ENCODE measurements at regions not wholly inside any gene's neighbourhood (a gene's known extent, or its start where the extent isn't known, plus 50 kb on each side); places are given as distances from the start of the nearest gene placed in this dataset.

GRCh38 chr14:106840991-106841390, 1314.6 kb downstream of the TMEM121 start:
- no peak for TF ChIP-seq POLR2A (IDR thresholded peaks at IDR 0.05; ENCODE audit: low read depth, low read length)
- FAIRE-seq (no peak), DNase-seq (ENCODE audit: insufficient read length, low spot score) (no peak)

GRCh38 chr14:106841701-106842100, 1315.3 kb downstream of the TMEM121 start:
- no peak for DNase-seq (ENCODE audit: insufficient read length, low spot score)
- no peak for FAIRE-seq
- TF ChIP-seq POLR2A (IDR thresholded peaks at IDR 0.05; ENCODE audit: low read depth, low read length), result no peak

- FAIRE-seq (no peak), DNase-seq (ENCODE audit: insufficient read length, low spot score) (no peak)
- TF ChIP-seq POLR2A (IDR thresholded peaks at IDR 0.05; ENCODE audit: low read depth, low read length), result no peak
Measured at GRCh38 chr14:106842687-106843086, 1316.3 kb downstream of the TMEM121 start.

GRCh38 chr14:106843386-106843785, 1317.0 kb downstream of the TMEM121 start:
- TF ChIP-seq POLR2A (IDR thresholded peaks at IDR 0.05; ENCODE audit: low read depth, low read length), result no peak
- no peak for FAIRE-seq
- no peak for DNase-seq (ENCODE audit: insufficient read length, low spot score)

GRCh38 chr14:106843951-106844483, 1317.6 kb downstream of the TMEM121 start:
- TF ChIP-seq POLR2A (IDR thresholded peaks at IDR 0.05; ENCODE audit: low read depth, low read length), result no peak
- FAIRE-seq (no peak), DNase-seq (ENCODE audit: insufficient read length, low spot score) (no peak)

GRCh38 chr14:106844608-106845285, 1318.4 kb downstream of the TMEM121 start:
- DNase-seq (ENCODE audit: insufficient read length, low spot score) (no peak), FAIRE-seq (no peak)
- TF ChIP-seq POLR2A (IDR thresholded peaks at IDR 0.05; ENCODE audit: low read depth, low read length), result no peak

GRCh38 chr14:106845286-106846087, 1319.1 kb downstream of the TMEM121 start:
- FAIRE-seq (no peak), DNase-seq (ENCODE audit: insufficient read length, low spot score) (no peak)
- TF ChIP-seq POLR2A (IDR thresholded peaks at IDR 0.05; ENCODE audit: low read depth, low read length), result no peak

GRCh38 chr14:106846218-106846617, 1319.8 kb downstream of the TMEM121 start:
- no peak for TF ChIP-seq POLR2A (IDR thresholded peaks at IDR 0.05; ENCODE audit: low read depth, low read length)
- no peak for DNase-seq (ENCODE audit: insufficient read length, low spot score)
- FAIRE-seq, result no peak

GRCh38 chr14:106848330-106849121, 1322.1 kb downstream of the TMEM121 start:
- no peak for TF ChIP-seq POLR2A (IDR thresholded peaks at IDR 0.05; ENCODE audit: low read depth, low read length)
- no peak for FAIRE-seq
- no peak for DNase-seq (ENCODE audit: insufficient read length, low spot score)

- FAIRE-seq, result no peak
- no peak for DNase-seq (ENCODE audit: insufficient read length, low spot score)
Measured at GRCh38 chr14:106850913-106851825, 1324.8 kb downstream of the TMEM121 start.

GRCh38 chr14:106872611-106873446, 1346.4 kb downstream of the TMEM121 start:
- no peak for TF ChIP-seq POLR2A (IDR thresholded peaks at IDR 0.05; ENCODE audit: low read depth, low read length)
- DNase-seq (ENCODE audit: insufficient read length, low spot score) (no peak), FAIRE-seq (no peak)

More at GRCh38 chr14:106850913-106851825, 1324.8 kb downstream of the TMEM121 start:
- TF ChIP-seq POLR2A (IDR thresholded peaks at IDR 0.05; ENCODE audit: low read depth, low read length), result no peak

- TF ChIP-seq POLR2A (IDR thresholded peaks at IDR 0.05; ENCODE audit: low read depth, low read length), result no peak
- no peak for DNase-seq (ENCODE audit: insufficient read length, low spot score)
- no peak for FAIRE-seq
Measured at GRCh38 chr14:106874350-106874749, 1348.0 kb downstream of the TMEM121 start.

All from H54 (cell line).